Transverse colon (tissue), 4 donors: ENCODE measurements at regions not wholly inside any gene's neighbourhood (a gene's known extent, or its start where the extent isn't known, plus 50 kb on each side); places are given as distances from the start of the nearest gene placed in this dataset.

Source experiments
- DNase-seq: peaks from one replicate; pipeline ENCODE4 v3.0.0-alpha.2; 2019
- H3K27ac ChIP-seq, 4 donors: fragments of 200-600 bp; sonication (generic); 2 replicates each; pipeline ENCODE4 v1.5.1; 2016 to 2018; ENCODE audit warnings: inconsistent platforms in 4 of 4
- H3K27me3 ChIP-seq: fragments of 200-600 bp; sonication (generic); 2 replicates; pipeline ENCODE4 v1.5.1; 2017; ENCODE audit warnings: inconsistent platforms
- H3K36me3 ChIP-seq, 4 donors: fragments of 200-600 bp; sonication (generic); 2 replicates each; pipeline ENCODE4 v1.5.1; 2017 to 2019; ENCODE audit warnings: inconsistent platforms in 4 of 4
- H3K4me1 ChIP-seq, 4 donors: fragments of 200-600 bp; sonication (generic); 2 replicates each; pipeline ENCODE4 v1.5.1; 2017 to 2020; ENCODE audit warnings: inconsistent platforms in 4 of 4
- H3K4me3 ChIP-seq, 4 donors: fragments of 200-600 bp; sonication (generic); 1 replicate in 1 of 4; 2 replicates in 3 of 4; pipeline versions ENCODE4 v1.5.1 to v1.6.1; 2017 to 2019; ENCODE audit warnings: inconsistent platforms in 4 of 4
- H3K9me3 ChIP-seq, 2 donors: fragments of 200-600 bp; sonication (generic); 2 replicates each; pipeline ENCODE4 v1.5.1; 2017 to 2019; ENCODE audit warnings: inconsistent platforms in 2 of 2
- CTCF ChIP-seq, 5 experiments: fragments of 200-600 bp in 3 of 5; fragments of 450-650 bp in 2 of 5; sonication (generic) in 3 of 5; IDR thresholded peaks; 1 replicate in 2 of 5; 2 replicates in 3 of 5; pipeline ENCODE4 v1.5.1; 2016 to 2017; ENCODE audit warnings: antibody characterized with exemption in 5 of 5, inconsistent platforms in 3 of 5, mild to moderate bottlenecking in 2 of 5, moderate library complexity in 1 of 5
- EP300 ChIP-seq: sonication (generic); formaldehyde crosslinking; IDR thresholded peaks from one replicate; pipeline ENCODE4 v1.6.1; 2017; ENCODE audit warnings: antibody characterized with exemption, low read depth
- POLR2A ChIP-seq: fragments of 450-650 bp; IDR thresholded peaks from one replicate; pipeline ENCODE4 v1.6.1; 2016; ENCODE audit warnings: antibody characterized with exemption, mild to moderate bottlenecking, moderate library complexity
- POLR2AphosphoS5 ChIP-seq, 3 donors: sonication (generic); formaldehyde crosslinking; IDR thresholded peaks; one replicate each; pipeline ENCODE4 v1.6.1; 2016; ENCODE audit warnings: antibody characterized with exemption in 3 of 3
- WGBS, 2 donors: methylation state at CpG; one replicate each; pipeline ENCODE4 v1.1.5; 2018; ENCODE audit warnings: low coverage in 1 of 2; 5-methylcytosine and 5-hydroxymethylcytosine counted together
- in situ Hi-C, 4 donors: fragments of 200-750 bp; cut with MboI; loops; one replicate each; pipeline versions ENCODE4 v1.15.0 to v1.15.1; 2017; ENCODE audit warnings: low sequenced_read_pairs in 3 of 4, low pct_ligation_motif_present in 1 of 4, low pct_unique_long_range_greater_than_20kb in 1 of 4
- intact Hi-C: fragments of 100-400 bp; cut with DNase I; formaldehyde crosslinking; loops from one replicate; pipeline ENCODE4 v1.15.1; 2023; ENCODE audit warnings: low total_unique reads

GRCh38 chr7:27359181-27360125, 116.9 kb downstream of the EVX1 start:
- Histone ChIP-seq H3K9me3 (no peaks in the 10 kb centered on the region), H3K27ac (no peak overlapping the region), H3K4me1 (peaks cover 0 to 23% (median 9%) of the 10 kb centered on the region in 4 donors), H3K36me3 (no peaks in the 10 kb centered on the region), H3K27me3 (no peaks in the 10 kb centered on the region), H3K4me3 (no peak overlapping the region)
- intact Hi-C loops, result no loop called here
- 86 to 88% methylated on average over 6 to 9 of the region's 9 CpGs for WGBS, 2 donors
- in situ Hi-C loops, result no loop called here
- TF ChIP-seq POLR2AphosphoS5 (IDR thresholded peaks at IDR 0.05) (no peak), POLR2A (no peak), CTCF (IDR thresholded peaks at IDR 0.05) (no peak), EP300 (no peak)
- peak; percentile 24 for DNase-seq

GRCh38 chr7:27361522-27361921, 118.9 kb downstream of the EVX1 start:
- H3K27me3 ChIP-seq, result no peaks in the 10 kb centered on the region
- in situ Hi-C loops, result no loop called here
- no peaks in the 10 kb centered on the region for H3K9me3 ChIP-seq
- H3K4me3 ChIP-seq, result no peak overlapping the region
- H3K4me1 ChIP-seq, result peaks cover 0 to 29% (median 12%) of the 10 kb centered on the region in 4 donors
- peak overlapping the region; percentile 14 to 56 (median 32) for H3K27ac ChIP-seq
- DNase-seq, result peak; percentile 45
- H3K36me3 ChIP-seq, result no peaks in the 10 kb centered on the region
- intact Hi-C loops, result no loop called here
- whole genome bisulfite sequencing, 2 donors, result 66 to 88% methylated on average over 4 to 10 of the region's 10 CpGs
- no peak for TF ChIP-seq POLR2AphosphoS5 (IDR thresholded peaks at IDR 0.05)
- no peak for TF ChIP-seq EP300
- TF ChIP-seq CTCF (IDR thresholded peaks at IDR 0.05), result no peak
- no peak for TF ChIP-seq POLR2A

GRCh38 chr7:27362026-27362425, 119.4 kb downstream of the EVX1 start:
- Histone ChIP-seq H3K9me3 (no peaks in the 10 kb centered on the region), H3K4me3 (no peak overlapping the region), H3K27ac (peak overlapping the region; percentile 14 to 56 (median 32)), H3K4me1 (peaks cover 0 to 29% (median 12%) of the 10 kb centered on the region in 4 donors), H3K27me3 (no peaks in the 10 kb centered on the region), H3K36me3 (no peaks in the 10 kb centered on the region)
- in situ Hi-C loops (no loop called here), intact Hi-C loops (no loop called here)
- WGBS, 2 donors, result 55 to 68% methylated on average over 4 of the region's 4 CpGs
- TF ChIP-seq POLR2A (no peak), CTCF (IDR thresholded peaks at IDR 0.05) (no peak), EP300 (no peak), POLR2AphosphoS5 (IDR thresholded peaks at IDR 0.05) (no peak)
- no peak for DNase-seq

GRCh38 chr7:27364344-27364758, 121.7 kb downstream of the EVX1 start:
- in situ Hi-C loops (no loop called here), intact Hi-C loops (no loop called here)
- WGBS, 2 donors, result 45 to 50% methylated on average over 1 to 4 of the region's 4 CpGs
- peak in 2 of 3 donors; percentile 55 to 63 for TF ChIP-seq POLR2AphosphoS5 (IDR thresholded peaks at IDR 0.05)
- TF ChIP-seq EP300, result peak; percentile 26
- no peak for TF ChIP-seq CTCF (IDR thresholded peaks at IDR 0.05)
- no peak for TF ChIP-seq POLR2A
- DNase-seq, result peak; percentile 44
- no peaks in the 10 kb centered on the region for H3K36me3 ChIP-seq
- peaks cover 0 to 25% (median 12%) of the 10 kb centered on the region in 4 donors for H3K4me1 ChIP-seq
- H3K9me3 ChIP-seq, result no peaks in the 10 kb centered on the region
- no peaks in the 10 kb centered on the region for H3K27me3 ChIP-seq
- peak overlapping the region; percentile 56 to 67 (median 65) for H3K27ac ChIP-seq
- H3K4me3 ChIP-seq, result no peak overlapping the region
